WTC11 (cell line): ENCODE measurements at regions not wholly inside any gene's neighbourhood (a gene's known extent, or its start where the extent isn't known, plus 50 kb on each side); places are given as distances from the start of the nearest gene placed in this dataset.

Experiments
- ATAC-seq: fragments of 200-7000 bp; cut with Tn5 transposase; 2 replicates; pipeline ENCODE4 v1.10.0; 2021; ENCODE audit warnings: mild to moderate bottlenecking, moderate library complexity
- CTCF ChIA-PET: fragments of 300-600 bp; sonication (Branson Sonifier 250); formaldehyde crosslinking; loops from one replicate; lab custom pipeline; 2021; ENCODE audit warnings: antibody characterized with exemption; lab: Charles Lee
- POLR2A ChIA-PET: fragments of 350-600 bp; sonication (Branson Sonifier 250); formaldehyde crosslinking; loops from one replicate; lab custom pipeline; 2021; ENCODE audit warnings: antibody characterized with exemption; lab: Charles Lee
- DNase-seq: peaks from one replicate; pipeline ENCODE4 v3.0.0; 2021; ENCODE audit warnings: low spot score
- H3K27ac Mint-ChIP-seq: 2 replicates; pipeline ENCODE4 v1.8.0; 2021; ENCODE audit warnings: mixed read lengths
- H3K27me3 Mint-ChIP-seq: 2 replicates; pipeline ENCODE4 v1.8.0; 2021; ENCODE audit warnings: low read depth, mild to moderate bottlenecking, moderate library complexity, mixed read lengths
- H3K36me3 Mint-ChIP-seq: 2 replicates; pipeline ENCODE4 v1.8.0; 2021; ENCODE audit warnings: mixed read lengths
- H3K4me1 Mint-ChIP-seq: 2 replicates; pipeline ENCODE4 v1.8.0; 2022; ENCODE audit warnings: mixed read lengths
- H3K4me3 Mint-ChIP-seq: 2 replicates; pipeline ENCODE4 v1.8.0; 2021; ENCODE audit warnings: mild to moderate bottlenecking, moderate library complexity, mixed read lengths
- H3K9me3 Mint-ChIP-seq: 2 replicates; pipeline ENCODE4 v1.8.0; 2021; ENCODE audit warnings: mixed read lengths
- ATF1 ChIP-seq: sonication (generic); formaldehyde crosslinking; IDR thresholded peaks from 2 replicates; pipeline ENCODE4 v1.8.1; 2023; ENCODE audit warnings: mild to moderate bottlenecking, moderate library complexity, missing genetic modification reagents
- CDX4 ChIP-seq: fragments of 250-450 bp; sonication (Bioruptor Pico); IDR thresholded peaks from 2 replicates; pipeline ENCODE4 v1.9.0; 2021; ENCODE audit warnings: moderate library complexity, mild to moderate bottlenecking, inconsistent platforms, borderline replicate concordance
- ETV6 ChIP-seq: sonication (generic); formaldehyde crosslinking; IDR thresholded peaks from 2 replicates; pipeline ENCODE4 v1.8.1; 2022; ENCODE audit warnings: mild to moderate bottlenecking, missing genetic modification reagents
- HMGXB4 ChIP-seq: sonication (generic); formaldehyde crosslinking; IDR thresholded peaks from 2 replicates; pipeline ENCODE4 v1.8.1; 2023; ENCODE audit warnings: mild to moderate bottlenecking, moderate library complexity, missing genetic modification reagents
- MLX ChIP-seq: sonication (generic); formaldehyde crosslinking; IDR thresholded peaks from 2 replicates; pipeline ENCODE4 v1.8.1; 2023; ENCODE audit warnings: mild to moderate bottlenecking, missing genetic modification reagents, moderate library complexity
- NFYB ChIP-seq: sonication (generic); formaldehyde crosslinking; conservative IDR thresholded peaks from 2 replicates; pipeline ENCODE4 v1.8.0; 2022; ENCODE audit warnings: low read depth, missing genetic modification reagents
- NR3C1 ChIP-seq: sonication (generic); formaldehyde crosslinking; conservative IDR thresholded peaks from 2 replicates; pipeline ENCODE4 v1.8.1; 2023; ENCODE audit warnings: low read depth, mild to moderate bottlenecking, missing genetic modification reagents
- PREB ChIP-seq: sonication (generic); formaldehyde crosslinking; IDR thresholded peaks from 2 replicates; pipeline ENCODE4 v1.8.1; 2022; ENCODE audit warnings: mild to moderate bottlenecking, missing genetic modification reagents, moderate library complexity, borderline replicate concordance
- RELA ChIP-seq: sonication (generic); formaldehyde crosslinking; IDR thresholded peaks from 2 replicates; pipeline ENCODE4 v1.8.1; 2022; ENCODE audit warnings: missing genetic modification reagents, mild to moderate bottlenecking, borderline replicate concordance
- SMAD4 ChIP-seq: sonication (generic); formaldehyde crosslinking; IDR thresholded peaks from 2 replicates; pipeline ENCODE4 v1.8.0; 2022; ENCODE audit warnings: mild to moderate bottlenecking, missing genetic modification reagents
- TEAD1 ChIP-seq: sonication (generic); formaldehyde crosslinking; IDR thresholded peaks from 2 replicates; pipeline ENCODE4 v1.8.0; 2022; ENCODE audit warnings: mild to moderate bottlenecking, missing genetic modification reagents
- TEAD4 ChIP-seq: sonication (generic); formaldehyde crosslinking; IDR thresholded peaks from 2 replicates; pipeline ENCODE4 v1.8.0; 2022; ENCODE audit warnings: mild to moderate bottlenecking, missing genetic modification reagents
- USF2 ChIP-seq: sonication (generic); formaldehyde crosslinking; IDR thresholded peaks from 2 replicates; pipeline ENCODE4 v1.8.1; 2023; ENCODE audit warnings: mild to moderate bottlenecking, missing genetic modification reagents, moderate library complexity
- ZNF671 ChIP-seq: fragments of 250-450 bp; sonication (Bioruptor Pico); IDR thresholded peaks from 2 replicates; pipeline ENCODE4 v1.8.0; 2021; ENCODE audit warnings: mild to moderate bottlenecking
- ZSCAN18 ChIP-seq: fragments of 250-450 bp; sonication (Bioruptor Pico); IDR thresholded peaks from 2 replicates; pipeline ENCODE4 v2.1.2; 2022; ENCODE audit warnings: mild to moderate bottlenecking, moderate library complexity
- TF ChIP-seq, protein P1 (sequence below): sonication (generic); formaldehyde crosslinking; IDR thresholded peaks from 2 replicates; pipeline ENCODE4 v1.8.0; 2022; ENCODE audit warnings: mild to moderate bottlenecking, missing genetic modification reagents
- TF ChIP-seq, protein P2 (sequence below): sonication (generic); formaldehyde crosslinking; IDR thresholded peaks from 2 replicates; pipeline ENCODE4 v1.8.0; 2023; ENCODE audit warnings: missing genetic modification reagents

- CTCF ChIA-PET: no interaction called here
- ATAC-seq (no peak), DNase-seq (no peak)
- POLR2A ChIA-PET: no interaction called here
- H3K27me3 Mint-ChIP-seq: no peaks in the 10 kb centered on the region
- H3K4me1 Mint-ChIP-seq: peaks cover 4% of the 10 kb centered on the region; the same call in 1 of the 2 replicates
- no peaks in the 10 kb centered on the region for H3K9me3 Mint-ChIP-seq
- no peak overlapping the region for H3K27ac Mint-ChIP-seq
- TF ChIP-seq TEAD1: no peak
- TF ChIP-seq USF2 (CRISPR knock-in tag): no peak
- TF ChIP-seq, protein P1, sequence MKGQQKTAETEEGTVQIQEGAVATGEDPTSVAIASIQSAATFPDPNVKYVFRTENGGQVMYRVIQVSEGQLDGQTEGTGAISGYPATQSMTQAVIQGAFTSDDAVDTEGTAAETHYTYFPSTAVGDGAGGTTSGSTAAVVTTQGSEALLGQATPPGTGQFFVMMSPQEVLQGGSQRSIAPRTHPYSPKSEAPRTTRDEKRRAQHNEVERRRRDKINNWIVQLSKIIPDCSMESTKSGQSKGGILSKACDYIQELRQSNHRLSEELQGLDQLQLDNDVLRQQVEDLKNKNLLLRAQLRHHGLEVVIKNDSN (CRISPR knock-in tag): no peak
- TF ChIP-seq ZNF671 (CRISPR knock-in tag): no peak
- no peak for TF ChIP-seq SMAD4 (CRISPR knock-in tag)
- no peak for TF ChIP-seq NR3C1 (CRISPR knock-in tag)
- no peak for TF ChIP-seq RELA (CRISPR knock-in tag)
- TF ChIP-seq MLX: no peak
- TF ChIP-seq ZSCAN18 (CRISPR knock-in tag): no peak
- TF ChIP-seq, all 79 proteins: peak for 0
- H3K4me3 Mint-ChIP-seq: no peak overlapping the region
- no peaks in the 10 kb centered on the region for H3K36me3 Mint-ChIP-seq
Observed at GRCh38 chr4:104020641-104021040, 300.9 kb upstream of the TACR3 start.

DNA sequence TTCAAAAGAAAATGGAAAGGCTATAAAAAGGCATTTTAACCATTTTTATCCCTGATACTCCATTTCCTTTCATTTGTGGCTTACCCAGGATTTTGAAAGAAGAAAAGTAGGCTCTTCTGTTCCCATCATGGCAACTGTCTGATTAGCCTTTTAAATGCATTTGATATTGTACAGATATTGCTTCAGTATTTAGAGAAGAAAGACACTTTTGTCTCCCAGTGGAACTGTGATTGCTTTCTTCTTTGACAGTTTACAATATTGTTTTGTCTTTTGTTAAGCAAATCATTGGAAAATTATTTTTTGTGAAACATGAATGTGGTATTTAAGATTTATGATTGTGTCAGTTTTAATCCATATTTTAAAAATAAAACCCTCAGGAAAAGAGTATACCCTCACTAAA, 297.4 kb upstream of the TACR3 start:
- ATAC-seq: no peak
- ChIA-PET POLR2A (no interaction called here), CTCF (no interaction called here)
- H3K27me3 Mint-ChIP-seq: no peaks in the 10 kb centered on the region
- peaks cover 4% of the 10 kb centered on the region; the same call in 1 of the 2 replicates for H3K4me1 Mint-ChIP-seq
- no peak for DNase-seq
- H3K9me3 Mint-ChIP-seq: no peaks in the 10 kb centered on the region
- no peak overlapping the region for H3K4me3 Mint-ChIP-seq
- no peaks in the 10 kb centered on the region for H3K36me3 Mint-ChIP-seq
- no peak for TF ChIP-seq CDX4 (CRISPR knock-in tag)
- TF ChIP-seq ETV6 (CRISPR knock-in tag): no peak
- TF ChIP-seq TEAD4 (CRISPR knock-in tag): no peak
- TF ChIP-seq ATF1: no peak
- no peak for TF ChIP-seq TEAD1
- no peak for TF ChIP-seq PREB (CRISPR knock-in tag)
- TF ChIP-seq, protein P2, sequence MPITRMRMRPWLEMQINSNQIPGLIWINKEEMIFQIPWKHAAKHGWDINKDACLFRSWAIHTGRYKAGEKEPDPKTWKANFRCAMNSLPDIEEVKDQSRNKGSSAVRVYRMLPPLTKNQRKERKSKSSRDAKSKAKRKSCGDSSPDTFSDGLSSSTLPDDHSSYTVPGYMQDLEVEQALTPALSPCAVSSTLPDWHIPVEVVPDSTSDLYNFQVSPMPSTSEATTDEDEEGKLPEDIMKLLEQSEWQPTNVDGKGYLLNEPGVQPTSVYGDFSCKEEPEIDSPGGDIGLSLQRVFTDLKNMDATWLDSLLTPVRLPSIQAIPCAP (CRISPR knock-in tag): no peak
- no peak for TF ChIP-seq HMGXB4
- no peak for TF ChIP-seq NFYB (CRISPR knock-in tag)
- H3K27ac Mint-ChIP-seq: no peak overlapping the region
